Amniotic stem cell (primary cell): ENCODE measurements at regions not wholly inside any gene's neighbourhood (a gene's known extent, or its start where the extent isn't known, plus 50 kb on each side); places are given as distances from the start of the nearest gene placed in this dataset.

Experiments used
- DNase-seq: peaks from one replicate; lab custom pipeline; 2025; lab: John Stamatoyannopoulos, UW

GRCh38 chr6:19037607-19038006, 650.5 kb downstream of the RNF144B start:
- DNase-seq = no peak

- DNase-seq = no peak
These were observed 652.1 kb downstream of the RNF144B start for GRCh38 chr6:19039287-19039686.

GRCh38 chr6:19041906-19042305, 654.8 kb downstream of the RNF144B start:
- DNase-seq = no peak

- DNase-seq = no peak
These were observed 655.3 kb downstream of the RNF144B start for GRCh38 chr6:19042420-19042819.

GRCh38 chr6:19050765-19051164, 663.6 kb downstream of the RNF144B start:
- no peak for DNase-seq

- no peak for DNase-seq
These were observed 665.1 kb downstream of the RNF144B start for GRCh38 chr6:19052219-19052618.

GRCh38 chr6:19059102-19059501, 672.0 kb downstream of the RNF144B start:
- no peak for DNase-seq

- DNase-seq = no peak
These were observed 680.0 kb downstream of the RNF144B start for GRCh38 chr6:19067165-19067564.

- DNase-seq = no peak
These were observed 683.4 kb downstream of the RNF144B start for GRCh38 chr6:19070520-19070919.

- DNase-seq = no peak
These were observed 696.7 kb downstream of the RNF144B start for GRCh38 chr6:19083801-19084200.

- DNase-seq = no peak
These were observed 699.3 kb downstream of the RNF144B start for GRCh38 chr6:19086480-19086879.

- no peak for DNase-seq
These were observed 700.1 kb downstream of the RNF144B start for GRCh38 chr6:19087296-19087695.

- no peak for DNase-seq
These were observed 700.7 kb downstream of the RNF144B start for GRCh38 chr6:19087897-19088296.

- DNase-seq = no peak
These were observed 713.6 kb downstream of the RNF144B start for GRCh38 chr6:19100752-19101151.

GRCh38 chr6:19102936-19103335, 715.8 kb downstream of the RNF144B start:
- no peak for DNase-seq

- DNase-seq = no peak
These were observed 720.3 kb downstream of the RNF144B start for GRCh38 chr6:19107468-19107867.

- no peak for DNase-seq
These were observed 715.6 kb upstream of the ID4 start for GRCh38 chr6:19121521-19121920.

- DNase-seq = no peak
These were observed 710.1 kb upstream of the ID4 start for GRCh38 chr6:19127081-19127480.

- no peak for DNase-seq
These were observed 708.5 kb upstream of the ID4 start for GRCh38 chr6:19128701-19129100.

GRCh38 chr6:19135706-19136105, 701.5 kb upstream of the ID4 start:
- DNase-seq = no peak

GRCh38 chr6:19137505-19137904, 699.7 kb upstream of the ID4 start:
- no peak for DNase-seq

GRCh38 chr6:19142275-19142674, 694.9 kb upstream of the ID4 start:
- no peak for DNase-seq

GRCh38 chr6:19150307-19150706, 686.9 kb upstream of the ID4 start:
- DNase-seq = no peak

- no peak for DNase-seq
These were observed 683.7 kb upstream of the ID4 start for GRCh38 chr6:19153270-19153980.

GRCh38 chr6:19153981-19154295, 683.2 kb upstream of the ID4 start:
- DNase-seq = no peak
